Colonic mucosa (tissue), 4 donors: ENCODE measurements at regions not wholly inside any gene's neighbourhood (a gene's known extent, or its start where the extent isn't known, plus 50 kb on each side); places are given as distances from the start of the nearest gene placed in this dataset.

Source experiments
- DNase-seq: peaks from one replicate; pipeline ENCODE4 v3.0.0-alpha.2; 2020
- H3K27ac ChIP-seq: fragments of 200-600 bp; one replicate; pipeline ENCODE4 v1.8.0; 2021
- H3K27me3 ChIP-seq: fragments of 200-600 bp; one replicate; pipeline ENCODE4 v1.8.0; 2021
- H3K36me3 ChIP-seq: fragments of 200-600 bp; one replicate; pipeline ENCODE4 v1.8.0; 2021
- H3K4me1 ChIP-seq: fragments of 200-600 bp; one replicate; pipeline ENCODE4 v1.8.0; 2021; ENCODE audit warnings: mild to moderate bottlenecking
- H3K4me3 ChIP-seq: fragments of 200-600 bp; one replicate; pipeline ENCODE4 v1.8.0; 2021
- H3K9ac ChIP-seq, 2 donors: one replicate each; pipeline ENCODE4 v1.7.0; 2013; ENCODE audit warnings: control low read depth in 2 of 2, low read depth in 2 of 2, low read length in 2 of 2
- H3K9me3 ChIP-seq: fragments of 200-600 bp; one replicate; pipeline ENCODE4 v1.8.0; 2021
- intact Hi-C: fragments of 100-400 bp; cut with DNase I; formaldehyde crosslinking; loops from one replicate; pipeline ENCODE4 v1.14.1; 2022
- TF ChIP-seq, protein P1 (sequence below): fragments of 200-600 bp; IDR thresholded peaks from one replicate; pipeline ENCODE4 v1.8.0; 2022; ENCODE audit warnings: antibody characterized with exemption, mild to moderate bottlenecking
- donor health status: healthy.
- donor health status: DM: no; HTN: no; CAD: no.
- donor health status: DM: no; HTN: no; CAD: no.

DNA sequence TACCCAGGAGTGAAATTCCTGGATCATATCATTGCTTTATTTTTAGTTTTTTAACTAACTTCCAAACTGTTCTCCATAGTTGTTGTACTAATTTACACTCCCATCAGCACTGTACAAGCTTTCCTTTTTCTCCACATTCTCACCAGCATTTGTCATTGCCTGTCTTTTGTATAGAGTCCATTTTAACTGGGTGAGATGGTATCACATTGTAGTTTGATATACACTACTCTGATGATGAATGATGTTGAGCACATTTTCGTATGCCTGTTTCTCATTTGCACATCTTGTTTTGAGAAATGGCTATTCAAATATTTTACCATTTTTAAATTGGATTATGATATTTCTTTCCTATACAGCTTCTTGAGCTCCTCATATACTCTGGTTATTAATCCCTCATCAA is 1586.6 kb downstream of the SI start:
- no peak overlapping the region for H3K27ac ChIP-seq
- no peak for DNase-seq
- no peaks in the 10 kb centered on the region for H3K4me1 ChIP-seq
- intact Hi-C loops, result no loop called here
- no peak overlapping the region for H3K9ac ChIP-seq
- TF ChIP-seq, protein P1, sequence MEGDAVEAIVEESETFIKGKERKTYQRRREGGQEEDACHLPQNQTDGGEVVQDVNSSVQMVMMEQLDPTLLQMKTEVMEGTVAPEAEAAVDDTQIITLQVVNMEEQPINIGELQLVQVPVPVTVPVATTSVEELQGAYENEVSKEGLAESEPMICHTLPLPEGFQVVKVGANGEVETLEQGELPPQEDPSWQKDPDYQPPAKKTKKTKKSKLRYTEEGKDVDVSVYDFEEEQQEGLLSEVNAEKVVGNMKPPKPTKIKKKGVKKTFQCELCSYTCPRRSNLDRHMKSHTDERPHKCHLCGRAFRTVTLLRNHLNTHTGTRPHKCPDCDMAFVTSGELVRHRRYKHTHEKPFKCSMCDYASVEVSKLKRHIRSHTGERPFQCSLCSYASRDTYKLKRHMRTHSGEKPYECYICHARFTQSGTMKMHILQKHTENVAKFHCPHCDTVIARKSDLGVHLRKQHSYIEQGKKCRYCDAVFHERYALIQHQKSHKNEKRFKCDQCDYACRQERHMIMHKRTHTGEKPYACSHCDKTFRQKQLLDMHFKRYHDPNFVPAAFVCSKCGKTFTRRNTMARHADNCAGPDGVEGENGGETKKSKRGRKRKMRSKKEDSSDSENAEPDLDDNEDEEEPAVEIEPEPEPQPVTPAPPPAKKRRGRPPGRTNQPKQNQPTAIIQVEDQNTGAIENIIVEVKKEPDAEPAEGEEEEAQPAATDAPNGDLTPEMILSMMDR, result no peak
- H3K27me3 ChIP-seq, result no peaks in the 10 kb centered on the region
- no peaks in the 10 kb centered on the region for H3K36me3 ChIP-seq
- H3K4me3 ChIP-seq, result no peak overlapping the region
- H3K9me3 ChIP-seq, result no peaks in the 10 kb centered on the region

DNA sequence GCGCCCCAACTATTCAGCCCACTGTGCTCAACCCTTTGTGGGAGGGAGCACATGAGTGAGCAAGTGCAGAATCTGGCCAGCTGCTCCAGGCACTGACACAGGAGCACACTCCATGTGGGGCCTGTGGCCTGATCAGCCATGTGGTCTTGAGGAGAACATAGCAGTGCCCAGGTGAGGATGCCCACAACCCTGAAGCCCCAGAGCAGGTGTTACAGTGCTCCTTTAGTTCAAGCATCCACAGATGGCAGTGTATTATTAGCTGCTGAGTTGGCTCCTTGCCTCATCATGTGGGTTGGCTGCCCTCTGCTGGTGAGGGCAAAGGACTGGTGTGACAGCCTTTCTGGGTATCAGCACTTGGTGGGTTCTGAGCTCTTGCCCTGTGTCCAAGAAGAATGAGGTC is 1588.2 kb downstream of the SI start:
- peak; percentile 44 for DNase-seq

DNA sequence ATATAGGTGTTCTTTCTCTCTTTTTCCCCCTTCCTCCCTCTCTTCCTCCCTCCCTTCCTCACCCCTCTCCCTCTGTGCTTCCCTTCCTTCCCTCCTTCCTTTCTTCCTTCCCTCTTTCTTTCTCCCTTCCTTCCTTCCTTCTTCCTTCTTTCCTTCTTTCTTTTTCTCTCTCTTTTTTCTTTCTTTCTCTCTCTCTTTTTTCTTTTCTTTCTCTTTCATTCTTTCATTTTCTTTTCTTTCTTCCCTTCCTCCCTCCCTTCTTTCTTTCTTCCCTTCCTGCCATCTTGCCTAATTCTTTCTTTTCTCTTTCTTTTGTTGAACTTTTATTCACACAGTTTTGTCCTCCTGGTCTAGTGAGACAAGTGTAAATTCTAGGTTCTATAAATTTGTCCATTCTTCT is 1595.6 kb downstream of the SI start:
- H3K4me3 ChIP-seq, result no peak overlapping the region
- H3K27me3 ChIP-seq, result no peaks in the 10 kb centered on the region
- no peaks in the 10 kb centered on the region for H3K9me3 ChIP-seq
- no peak overlapping the region for H3K9ac ChIP-seq
- no peaks in the 10 kb centered on the region for H3K36me3 ChIP-seq
- intact Hi-C loops, result no loop called here
- no peak overlapping the region for H3K27ac ChIP-seq
- DNase-seq, result no peak
- TF ChIP-seq, protein P1, result no peak
- H3K4me1 ChIP-seq, result no peaks in the 10 kb centered on the region

More for the DNA sequence above, 1588.2 kb downstream of the SI start:
- intact Hi-C loops, result no loop called here
- Histone ChIP-seq H3K9me3 (no peaks in the 10 kb centered on the region), H3K36me3 (no peaks in the 10 kb centered on the region), H3K27ac (no peak overlapping the region), H3K4me1 (no peaks in the 10 kb centered on the region), H3K27me3 (no peaks in the 10 kb centered on the region), H3K9ac (no peak overlapping the region), H3K4me3 (no peak overlapping the region)
- TF ChIP-seq, protein P1, result peak; percentile 24

DNA sequence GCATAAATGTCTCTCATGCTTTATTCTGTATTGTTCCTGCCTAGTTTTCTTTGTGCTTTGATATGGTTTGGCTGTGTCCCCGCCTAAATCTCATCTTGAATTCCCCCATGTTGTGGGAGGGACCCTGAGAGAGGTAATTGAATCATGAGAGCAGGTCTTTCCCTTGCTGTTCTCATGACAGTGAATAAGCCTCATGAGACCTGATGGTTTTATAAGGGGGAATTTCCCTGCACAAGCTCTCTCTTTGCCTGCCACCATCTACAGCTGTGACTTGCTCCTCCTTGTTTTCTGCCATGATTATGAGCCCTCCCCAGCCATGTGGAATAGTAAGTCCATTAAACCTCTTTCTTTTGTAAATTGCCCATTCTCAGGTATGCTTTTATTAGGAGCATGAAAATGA is 1596.6 kb downstream of the SI start:
- H3K9me3 ChIP-seq, result no peaks in the 10 kb centered on the region

DNA sequence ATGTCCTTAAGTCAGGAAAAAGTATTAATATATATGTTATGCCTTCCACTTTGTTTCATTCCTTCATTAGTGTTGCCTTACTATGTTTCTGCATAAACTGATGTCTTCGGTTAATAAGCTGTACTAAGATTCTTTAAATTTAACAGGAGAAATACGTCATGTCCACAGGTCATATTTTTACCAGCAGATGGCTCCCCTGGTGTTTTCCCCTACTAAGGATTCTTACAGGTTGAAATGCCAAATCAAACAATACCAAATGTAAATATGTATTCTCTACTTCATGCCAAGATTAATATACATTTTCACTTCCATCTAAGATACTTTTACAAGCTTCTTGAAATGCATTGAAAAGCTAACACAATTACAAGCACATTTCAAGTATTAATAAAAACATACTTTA is 1602.1 kb downstream of the SI start:
- TF ChIP-seq, protein P1, result no peak
- no peak overlapping the region for H3K27ac ChIP-seq
- H3K4me1 ChIP-seq, result no peaks in the 10 kb centered on the region
- no peaks in the 10 kb centered on the region for H3K36me3 ChIP-seq
- no peaks in the 10 kb centered on the region for H3K27me3 ChIP-seq
- no peak overlapping the region for H3K9ac ChIP-seq
- DNase-seq, result no peak
- H3K4me3 ChIP-seq, result no peak overlapping the region
- no peaks in the 10 kb centered on the region for H3K9me3 ChIP-seq
- intact Hi-C loops, result no loop called here

More for the DNA sequence above, 1596.6 kb downstream of the SI start:
- no peak for DNase-seq
- Histone ChIP-seq H3K27ac (no peak overlapping the region), H3K27me3 (no peaks in the 10 kb centered on the region), H3K36me3 (no peaks in the 10 kb centered on the region), H3K4me3 (no peak overlapping the region), H3K9ac (no peak overlapping the region), H3K4me1 (no peaks in the 10 kb centered on the region)
- TF ChIP-seq, protein P1, result no peak
- intact Hi-C loops, result no loop called here

DNA sequence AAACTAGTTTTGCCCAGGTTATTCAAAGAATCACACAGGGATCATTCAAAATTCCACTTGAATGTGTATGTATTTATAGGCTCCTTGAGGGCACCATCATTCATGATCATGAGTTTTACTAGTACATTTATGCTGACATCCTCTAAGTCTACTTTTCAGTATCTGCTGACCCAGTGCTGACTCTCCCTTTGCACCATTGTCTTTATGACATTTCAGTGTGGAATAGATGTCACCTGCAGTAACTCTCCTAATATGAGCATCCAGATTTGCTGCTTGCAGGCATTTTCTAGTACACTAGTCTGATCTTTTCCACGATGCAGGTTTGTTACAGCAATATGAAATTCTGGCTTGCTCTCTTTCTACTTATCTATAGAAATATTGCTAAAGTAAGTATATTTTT is 1603.5 kb downstream of the SI start:
- Histone ChIP-seq H3K36me3 (no peaks in the 10 kb centered on the region), H3K27me3 (no peaks in the 10 kb centered on the region), H3K4me1 (no peaks in the 10 kb centered on the region), H3K9ac (no peak overlapping the region), H3K27ac (no peak overlapping the region), H3K9me3 (no peaks in the 10 kb centered on the region), H3K4me3 (no peak overlapping the region)
- TF ChIP-seq, protein P1, result no peak
- DNase-seq, result no peak
- intact Hi-C loops, result no loop called here
